ENCODE measurements at regions not wholly inside any gene's neighbourhood (a gene's known extent, or its start where the extent isn't known, plus 50 kb on each side); places are given as distances from the start of the nearest gene placed in this dataset.

- TF ChIP-seq GATA2 (IDR thresholded peaks at IDR 0.05; ENCODE audit: low read depth, low read length) (no peak), GATA3 (IDR thresholded peaks at IDR 0.05; ENCODE audit: low read depth, low read length) (no peak)
Observed at GRCh38 chr4:14929669-14930068, 72.6 kb upstream of the CPEB2 start.

DNA sequence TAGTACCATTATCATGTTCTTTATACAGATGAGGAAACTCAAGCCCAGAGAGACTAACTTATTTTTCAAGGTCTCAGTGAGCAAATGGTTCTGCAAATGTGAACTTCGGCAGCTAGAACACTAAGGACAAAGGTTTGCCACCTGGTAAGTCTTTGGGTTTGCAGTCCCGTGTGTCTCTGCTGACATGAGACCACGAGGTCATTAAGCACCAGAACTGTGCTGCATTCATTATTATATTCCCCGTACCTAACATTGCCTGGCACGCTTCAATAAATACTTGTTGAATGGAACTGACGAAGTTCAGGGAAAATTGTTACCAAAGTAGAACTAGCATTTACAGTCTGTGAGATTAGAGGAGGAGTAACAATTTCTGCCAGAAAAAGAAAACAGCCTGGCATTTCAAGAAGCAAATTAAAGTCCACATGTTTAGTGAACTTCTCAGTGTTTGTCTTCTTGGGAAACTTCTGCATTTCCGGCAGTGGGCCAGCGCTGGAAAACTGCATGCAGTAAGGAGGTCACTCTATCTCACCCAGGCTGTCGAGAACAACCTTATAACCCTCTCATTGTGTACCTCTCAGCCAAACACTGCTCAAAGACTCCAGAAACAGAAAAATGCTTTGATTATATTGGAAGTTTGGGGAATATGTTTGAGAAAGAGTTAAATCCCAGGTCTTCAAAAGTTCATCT lies 67.4 kb upstream of the CPEB2 start:
- TF ChIP-seq GATA2 (IDR thresholded peaks at IDR 0.05; ENCODE audit: low read depth, low read length) (no peak), GATA3 (IDR thresholded peaks at IDR 0.05; ENCODE audit: low read depth, low read length) (no peak)

DNA sequence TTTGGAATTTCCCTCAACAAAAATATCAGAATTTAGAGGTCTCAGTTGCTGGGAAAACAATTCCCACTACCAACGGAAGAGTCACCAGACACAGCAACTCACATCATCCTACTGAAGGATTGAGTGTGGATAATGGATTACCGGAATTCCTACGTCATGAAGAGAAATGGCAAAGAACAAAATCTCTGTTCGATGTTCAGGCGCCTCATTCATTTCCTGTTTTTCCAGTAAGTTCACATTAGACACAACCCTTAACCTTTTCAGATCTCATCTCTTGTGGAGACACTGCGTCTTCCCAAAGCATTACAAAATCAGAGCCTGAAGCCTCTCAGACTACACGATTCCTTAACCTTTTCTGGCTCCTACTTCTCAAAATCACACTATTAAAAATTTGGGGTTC lies 58.5 kb upstream of the CPEB2 start:
- TF ChIP-seq GATA3 (IDR thresholded peaks at IDR 0.05; ENCODE audit: low read depth, low read length) = no peak
- no peak for TF ChIP-seq GATA2 (IDR thresholded peaks at IDR 0.05; ENCODE audit: low read depth, low read length)

DNA sequence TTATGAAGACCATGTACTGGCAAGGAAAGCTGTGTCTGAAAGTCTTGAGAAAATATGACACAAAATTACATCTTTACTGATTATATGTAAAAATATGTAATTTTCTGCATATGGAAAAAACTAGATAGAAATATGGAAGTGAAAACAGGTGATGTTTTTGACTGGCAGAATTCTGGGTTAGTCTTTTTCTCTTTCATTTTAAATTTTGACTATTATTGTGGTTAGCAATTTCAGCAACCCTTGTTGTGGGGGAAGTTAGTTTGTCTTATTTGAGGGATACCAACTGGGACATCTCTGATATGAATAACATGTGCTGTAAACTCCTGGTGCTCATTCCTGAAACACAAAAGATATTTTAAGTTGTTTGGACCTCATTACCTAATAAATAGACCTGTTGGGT lies 49.9 kb upstream of the CPEB2 start:
- TF ChIP-seq GATA3 (IDR thresholded peaks at IDR 0.05; ENCODE audit: low read depth, low read length) = no peak
- no peak for TF ChIP-seq GATA2 (IDR thresholded peaks at IDR 0.05; ENCODE audit: low read depth, low read length)

Measured in SH-SY5Y (cell line).